ENCODE measurements at regions not wholly inside any gene's neighbourhood (a gene's known extent, or its start where the extent isn't known, plus 50 kb on each side); places are given as distances from the start of the nearest gene placed in this dataset.
"Not testable (repeated sequence)": the region's sequence is repeated elsewhere in the genome, so short reads cannot be mapped to it uniquely, and the experiment has no call there.

GRCh38 chr1:238331557-238331956 lies 440.8 kb upstream of the ZP4 start:
- ATAC-seq (ENCODE audit: insufficient read depth, low read depth) (no peak), DNase-seq (no peak)
- H3K4me1 ChIP-seq (ENCODE audit: insufficient read depth, low read length), result no peaks in the 10 kb centered on the region
- no peak overlapping the region for H3K9ac ChIP-seq (ENCODE audit: low read depth, low read length)
- H3K9me3 ChIP-seq (ENCODE audit: insufficient read depth, low read length, severe bottlenecking), result no peaks in the 10 kb centered on the region
- no peaks in the 10 kb centered on the region for H3K27me3 ChIP-seq (ENCODE audit: insufficient read depth, low read length, poor library complexity)
- no peak for TF ChIP-seq CTCF (IDR thresholded peaks at IDR 0.05; ENCODE audit: borderline replicate concordance, extremely low read depth, low read length, poor library complexity, severe bottlenecking)
- no peak for TF ChIP-seq EZH2 (IDR thresholded peaks at IDR 0.05; ENCODE audit: borderline replicate concordance, low read depth, low read length, severe bottlenecking)
- H3K36me3 ChIP-seq (ENCODE audit: insufficient read depth, low read length), result no peaks in the 10 kb centered on the region
- no peaks in the 10 kb centered on the region for H3K79me2 ChIP-seq (ENCODE audit: insufficient read depth, low read length)
- no peak overlapping the region for H3K27ac ChIP-seq (ENCODE audit: low read length)
- no peak overlapping the region for H2AFZ ChIP-seq (ENCODE audit: low read depth, low read length)
- H3K4me2 ChIP-seq (ENCODE audit: insufficient read depth, low read length), result no peak overlapping the region
- no peak overlapping the region for H3K4me3 ChIP-seq (ENCODE audit: low read depth in 1 of 2, low read length in 2 of 2)
- H4K20me1 ChIP-seq (ENCODE audit: insufficient read depth, low read length), result no peaks in the 10 kb centered on the region

GRCh38 chr1:238329671-238330070 lies 438.9 kb upstream of the ZP4 start:
- no peak for DNase-seq
- H3K79me2 ChIP-seq (ENCODE audit: insufficient read depth, low read length), result no peaks in the 10 kb centered on the region
- H3K4me3 ChIP-seq (ENCODE audit: low read depth in 1 of 2, low read length in 2 of 2), result no peak overlapping the region
- no peak overlapping the region for H3K4me2 ChIP-seq (ENCODE audit: insufficient read depth, low read length)
- no peak overlapping the region for H3K9ac ChIP-seq (ENCODE audit: low read depth, low read length)
- ATAC-seq (ENCODE audit: insufficient read depth, low read depth), result no peak
- no peak overlapping the region for H3K27ac ChIP-seq (ENCODE audit: low read length)
- no peak overlapping the region for H2AFZ ChIP-seq (ENCODE audit: low read depth, low read length)
- no peaks in the 10 kb centered on the region for H4K20me1 ChIP-seq (ENCODE audit: insufficient read depth, low read length)
- H3K4me1 ChIP-seq (ENCODE audit: insufficient read depth, low read length), result no peaks in the 10 kb centered on the region
- H3K27me3 ChIP-seq (ENCODE audit: insufficient read depth, low read length, poor library complexity), result no peaks in the 10 kb centered on the region
- no peaks in the 10 kb centered on the region for H3K9me3 ChIP-seq (ENCODE audit: insufficient read depth, low read length, severe bottlenecking)
- no peaks in the 10 kb centered on the region for H3K36me3 ChIP-seq (ENCODE audit: insufficient read depth, low read length)
- TF ChIP-seq CTCF (IDR thresholded peaks at IDR 0.05; ENCODE audit: borderline replicate concordance, extremely low read depth, low read length, poor library complexity, severe bottlenecking) (no peak), EZH2 (IDR thresholded peaks at IDR 0.05; ENCODE audit: borderline replicate concordance, low read depth, low read length, severe bottlenecking) (no peak)

- not testable (repeated sequence) for H3K9me3 ChIP-seq (ENCODE audit: insufficient read depth, low read length, severe bottlenecking); H3K4me1 ChIP-seq (ENCODE audit: insufficient read depth, low read length); H4K20me1 ChIP-seq (ENCODE audit: insufficient read depth, low read length)
These were observed 436.3 kb upstream of the ZP4 start for GRCh38 chr1:238327033-238327432.

GRCh38 chr1:238326479-238326878 lies 435.8 kb upstream of the ZP4 start:
- not testable (repeated sequence) for H4K20me1 ChIP-seq (ENCODE audit: insufficient read depth, low read length); H3K9me3 ChIP-seq (ENCODE audit: insufficient read depth, low read length, severe bottlenecking); H3K4me2 ChIP-seq (ENCODE audit: insufficient read depth, low read length); DNase-seq; H3K4me3 ChIP-seq (ENCODE audit: low read depth in 1 of 2, low read length in 2 of 2); H2AFZ ChIP-seq (ENCODE audit: low read depth, low read length); H3K27ac ChIP-seq (ENCODE audit: low read length); H3K9ac ChIP-seq (ENCODE audit: low read depth, low read length); ATAC-seq (ENCODE audit: insufficient read depth, low read depth); H3K27me3 ChIP-seq (ENCODE audit: insufficient read depth, low read length, poor library complexity); H3K36me3 ChIP-seq (ENCODE audit: insufficient read depth, low read length); H3K4me1 ChIP-seq (ENCODE audit: insufficient read depth, low read length); H3K79me2 ChIP-seq (ENCODE audit: insufficient read depth, low read length)

More at GRCh38 chr1:238327033-238327432, 436.3 kb upstream of the ZP4 start:
- DNase-seq, result peak; percentile 5
- not testable (repeated sequence) for ATAC-seq (ENCODE audit: insufficient read depth, low read depth); H3K27ac ChIP-seq (ENCODE audit: low read length); H3K4me3 ChIP-seq (ENCODE audit: low read depth in 1 of 2, low read length in 2 of 2); H3K36me3 ChIP-seq (ENCODE audit: insufficient read depth, low read length); H3K4me2 ChIP-seq (ENCODE audit: insufficient read depth, low read length); H3K79me2 ChIP-seq (ENCODE audit: insufficient read depth, low read length); H3K9ac ChIP-seq (ENCODE audit: low read depth, low read length); H2AFZ ChIP-seq (ENCODE audit: low read depth, low read length); H3K27me3 ChIP-seq (ENCODE audit: insufficient read depth, low read length, poor library complexity)

All from DND-41 (cell line).